ENCODE measurements at regions not wholly inside any gene's neighbourhood (a gene's known extent, or its start where the extent isn't known, plus 50 kb on each side); places are given as distances from the start of the nearest gene placed in this dataset.

- intact Hi-C loops (cut with DNase I) = no loop called here
- Histone ChIP-seq H3K9me3 (no peaks in the 10 kb centered on the region), H3K4me3 (no peak overlapping the region), H3K4me1 (ENCODE audit: insufficient read depth) (peaks cover 1% of the 10 kb centered on the region), H3K27ac (no peak overlapping the region), H3K36me3 (no peaks in the 10 kb centered on the region), H3K27me3 (no peaks in the 10 kb centered on the region)
- no peak for DNase-seq
- 87 to 89% (median 88%) methylated on average over 11 of the region's 11 CpGs for whole genome bisulfite sequencing, 3 donors
- TF ChIP-seq EP300 (IDR thresholded peaks at IDR 0.05) (no peak), POLR2A (IDR thresholded peaks at IDR 0.05) (no peak), CTCF (IDR thresholded peaks at IDR 0.05) (no peak)
Observed at GRCh38 chr17:65455154-65455971, 106.1 kb downstream of the AXIN2 start.

GRCh38 chr17:65453204-65453931, 108.1 kb downstream of the AXIN2 start:
- TF ChIP-seq EP300 (IDR thresholded peaks at IDR 0.05) (no peak), CTCF (IDR thresholded peaks at IDR 0.05) (no peak), POLR2A (IDR thresholded peaks at IDR 0.05) (no peak)
- no peaks in the 10 kb centered on the region for H3K36me3 ChIP-seq
- intact Hi-C loops (cut with DNase I) = no loop called here
- no peaks in the 10 kb centered on the region for H3K27me3 ChIP-seq
- no peak overlapping the region for H3K27ac ChIP-seq
- 89 to 96% (median 95%) methylated on average over 4 of the region's 4 CpGs for WGBS, 3 donors
- no peak for DNase-seq
- no peaks in the 10 kb centered on the region for H3K9me3 ChIP-seq
- H3K4me3 ChIP-seq = no peak overlapping the region
- peaks cover 1% of the 10 kb centered on the region for H3K4me1 ChIP-seq (ENCODE audit: insufficient read depth)

- no peaks in the 10 kb centered on the region for H3K9me3 ChIP-seq
- no peak overlapping the region for H3K4me3 ChIP-seq
- no peaks in the 10 kb centered on the region for H3K27me3 ChIP-seq
- H3K4me1 ChIP-seq (ENCODE audit: insufficient read depth) = no peaks in the 10 kb centered on the region
- H3K27ac ChIP-seq = no peak overlapping the region
- 86 to 87% (median 86%) methylated on average over 4 of the region's 4 CpGs for WGBS, 3 donors
- intact Hi-C loops (cut with DNase I) = no loop called here
- TF ChIP-seq POLR2A (IDR thresholded peaks at IDR 0.05) (no peak), CTCF (IDR thresholded peaks at IDR 0.05) (no peak), EP300 (IDR thresholded peaks at IDR 0.05) (no peak)
- DNase-seq = no peak
- H3K36me3 ChIP-seq = no peaks in the 10 kb centered on the region
Observed at GRCh38 chr17:65449495-65449894, 112.0 kb downstream of the AXIN2 start.

- H3K4me3 ChIP-seq = no peak overlapping the region
- no peak for DNase-seq
- TF ChIP-seq EP300 (IDR thresholded peaks at IDR 0.05) (no peak), CTCF (IDR thresholded peaks at IDR 0.05) (no peak), POLR2A (IDR thresholded peaks at IDR 0.05) (no peak)
- intact Hi-C loops (cut with DNase I) = no loop called here
- no peaks in the 10 kb centered on the region for H3K27me3 ChIP-seq
- WGBS, 3 donors = 7 to 19% (median 9%) methylated on average over 2 of the region's 2 CpGs
- H3K27ac ChIP-seq = no peak overlapping the region
- H3K36me3 ChIP-seq = no peaks in the 10 kb centered on the region
- no peaks in the 10 kb centered on the region for H3K9me3 ChIP-seq
- H3K4me1 ChIP-seq (ENCODE audit: insufficient read depth) = no peaks in the 10 kb centered on the region
Observed at GRCh38 chr17:65447823-65448222, 113.6 kb downstream of the AXIN2 start.

All from ovary (tissue), 7 donors.